Kidney (tissue), 13 donors: ENCODE measurements at regions not wholly inside any gene's neighbourhood (a gene's known extent, or its start where the extent isn't known, plus 50 kb on each side); places are given as distances from the start of the nearest gene placed in this dataset.

Experiments
- DNase-seq, 5 donors: peaks; one replicate each; pipeline ENCODE4 v3.0.0-alpha.2; 2013 to 2020
- FAIRE-seq: peaks from 2 replicates; lab custom pipeline; 2012; peaks lifted over from hg19 to GRCh38; lab: Jason Lieb, UNC
- H3K27ac ChIP-seq, 2 donors: one replicate each; pipeline ENCODE4 v1.7.0; 2013; ENCODE audit warnings: low read depth in 2 of 2, low read length in 2 of 2, inconsistent platforms in 1 of 2
- H3K27me3 ChIP-seq: one replicate; pipeline ENCODE4 v1.7.1; 2013; ENCODE audit warnings: low read length, inconsistent platforms; ENCODE audit not compliant: control insufficient read depth, insufficient read depth
- H3K36me3 ChIP-seq, 3 donors: one replicate each; pipeline versions ENCODE4 v1.7.0 to v1.7.1; 2013; ENCODE audit warnings: low read length in 3 of 3, control low read depth in 1 of 3, inconsistent platforms in 1 of 3; ENCODE audit not compliant: insufficient read depth in 3 of 3, control insufficient read depth in 2 of 3
- H3K4me1 ChIP-seq, 3 donors: one replicate each; pipeline versions ENCODE4 v1.7.0 to v1.7.1; 2013; ENCODE audit warnings: low read length in 3 of 3, inconsistent platforms in 1 of 3, low read depth in 1 of 3; ENCODE audit not compliant: control insufficient read depth in 2 of 3, insufficient read depth in 2 of 3
- H3K4me3 ChIP-seq, 3 donors: one replicate each; pipeline versions ENCODE4 v1.7.0 to v1.8.1; 2013; ENCODE audit warnings: low read length in 3 of 3, control low read depth in 1 of 3, inconsistent platforms in 1 of 3
- H3K9ac ChIP-seq, 3 donors: one replicate each; pipeline versions ENCODE4 v1.7.0 to v1.7.1; 2013; ENCODE audit warnings: low read length in 3 of 3, control low read depth in 1 of 3, inconsistent platforms in 1 of 3
- H3K9me3 ChIP-seq, 3 donors: one replicate each; pipeline versions ENCODE4 v1.7.0 to v1.7.1; 2013; ENCODE audit warnings: low read length in 3 of 3, control low read depth in 1 of 3, inconsistent platforms in 1 of 3; ENCODE audit not compliant: control insufficient read depth in 2 of 3, insufficient read depth in 1 of 3
- intact Hi-C: fragments of 100-400 bp; cut with DNase I; formaldehyde crosslinking; loops from one replicate; pipeline ENCODE4 v1.11.1; 2022
- TF ChIP-seq, protein P1 (sequence below): IDR thresholded peaks from 3 replicates; pipeline ENCODE4 v1.5.1; 2012; ENCODE audit warnings: mild to moderate bottlenecking, moderate library complexity, borderline replicate concordance; ENCODE audit not compliant: insufficient read depth; ENCODE audit errors: extremely low read depth
- donor health status: control.
- donor health status: control.
- donor health status: control.
- donor health status: control.
- donor health status: control.
- donor health status: DM: yes; HTN: yes; CAD: no.
- donor health status: Normal renal cell carcinoma (clear cell type).

DNA sequence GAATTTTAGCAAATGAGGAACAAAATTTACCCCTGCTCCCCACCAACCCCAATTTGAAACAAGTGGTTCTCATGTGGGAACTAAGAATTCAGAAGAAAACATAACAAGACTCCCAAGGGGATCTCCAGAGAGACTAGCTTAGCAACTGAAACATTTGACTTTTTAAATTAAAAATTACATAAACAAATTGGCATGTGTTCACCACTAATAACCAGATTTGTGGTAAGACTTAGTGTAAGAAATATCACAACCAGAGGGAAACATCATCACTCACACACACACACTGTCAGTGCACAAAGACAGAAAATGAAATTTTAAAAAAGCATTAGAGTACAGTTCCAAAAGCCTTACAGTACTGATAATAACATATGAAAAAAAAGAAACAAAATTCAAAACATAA, 348.8 kb downstream of the CGGBP1 start:
- Histone ChIP-seq H3K9ac (no peak overlapping the region), H3K27ac (no peak overlapping the region), H3K4me1 (no peaks in the 10 kb centered on the region), H3K27me3 (no peaks in the 10 kb centered on the region), H3K9me3 (peaks cover 0 to 2% (median 0%) of the 10 kb centered on the region in 3 donors), H3K36me3 (no peaks in the 10 kb centered on the region), H3K4me3 (no peak overlapping the region)
- intact Hi-C loops: no loop called here
- FAIRE-seq: no peak
- TF ChIP-seq, protein P1, sequence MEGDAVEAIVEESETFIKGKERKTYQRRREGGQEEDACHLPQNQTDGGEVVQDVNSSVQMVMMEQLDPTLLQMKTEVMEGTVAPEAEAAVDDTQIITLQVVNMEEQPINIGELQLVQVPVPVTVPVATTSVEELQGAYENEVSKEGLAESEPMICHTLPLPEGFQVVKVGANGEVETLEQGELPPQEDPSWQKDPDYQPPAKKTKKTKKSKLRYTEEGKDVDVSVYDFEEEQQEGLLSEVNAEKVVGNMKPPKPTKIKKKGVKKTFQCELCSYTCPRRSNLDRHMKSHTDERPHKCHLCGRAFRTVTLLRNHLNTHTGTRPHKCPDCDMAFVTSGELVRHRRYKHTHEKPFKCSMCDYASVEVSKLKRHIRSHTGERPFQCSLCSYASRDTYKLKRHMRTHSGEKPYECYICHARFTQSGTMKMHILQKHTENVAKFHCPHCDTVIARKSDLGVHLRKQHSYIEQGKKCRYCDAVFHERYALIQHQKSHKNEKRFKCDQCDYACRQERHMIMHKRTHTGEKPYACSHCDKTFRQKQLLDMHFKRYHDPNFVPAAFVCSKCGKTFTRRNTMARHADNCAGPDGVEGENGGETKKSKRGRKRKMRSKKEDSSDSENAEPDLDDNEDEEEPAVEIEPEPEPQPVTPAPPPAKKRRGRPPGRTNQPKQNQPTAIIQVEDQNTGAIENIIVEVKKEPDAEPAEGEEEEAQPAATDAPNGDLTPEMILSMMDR: no peak
- DNase-seq: no peak

DNA sequence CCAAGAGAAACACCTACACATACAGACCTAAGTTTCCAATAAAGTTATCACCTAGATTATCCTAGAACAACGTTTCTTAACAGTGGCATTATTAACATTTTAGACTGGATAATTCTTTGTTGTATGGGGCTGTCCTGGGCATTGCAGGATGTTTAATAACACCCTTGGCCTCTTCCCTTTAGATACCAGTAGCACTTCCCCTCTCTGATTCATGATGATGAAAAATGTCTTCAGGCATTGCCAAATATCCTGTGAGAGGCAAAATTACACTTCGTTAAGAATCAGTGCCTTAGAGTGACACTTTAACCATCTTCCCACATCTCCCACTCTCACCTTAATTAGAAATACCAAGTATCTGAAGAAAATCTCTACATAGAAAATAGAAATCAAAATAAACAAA, 352.6 kb downstream of the CGGBP1 start:
- Histone ChIP-seq H3K36me3 (no peaks in the 10 kb centered on the region), H3K4me1 (no peaks in the 10 kb centered on the region), H3K27ac (no peak overlapping the region), H3K4me3 (no peak overlapping the region), H3K9ac (no peak overlapping the region), H3K9me3 (peaks cover 0 to 2% (median 0%) of the 10 kb centered on the region in 3 donors), H3K27me3 (no peaks in the 10 kb centered on the region)
- FAIRE-seq (no peak), DNase-seq (no peak)
- intact Hi-C loops: no loop called here
- TF ChIP-seq, protein P1: no peak

DNA sequence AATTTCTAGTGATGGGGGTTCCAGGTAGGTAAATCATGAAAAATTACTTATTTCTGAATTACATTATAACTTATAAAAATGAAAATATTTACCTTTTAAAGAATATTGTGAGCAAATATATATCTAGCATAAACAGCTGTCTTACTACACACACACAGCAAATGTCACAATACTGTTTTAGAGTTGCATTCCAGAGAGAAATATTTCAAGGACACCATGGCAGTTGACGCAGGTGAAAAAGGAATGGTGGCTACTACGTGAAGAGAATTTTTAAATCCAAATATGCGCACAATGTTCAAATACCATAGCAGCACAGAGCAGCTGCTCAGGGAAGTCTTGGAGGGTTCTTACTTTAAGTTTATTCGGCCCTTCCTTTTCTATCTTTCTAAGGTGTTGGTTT, 356.2 kb downstream of the CGGBP1 start:
- no peaks in the 10 kb centered on the region for H3K36me3 ChIP-seq
- H3K9me3 ChIP-seq: peaks cover 0 to 2% (median 0%) of the 10 kb centered on the region in 3 donors
- H3K27me3 ChIP-seq: no peaks in the 10 kb centered on the region
- H3K9ac ChIP-seq: no peak overlapping the region
- H3K4me1 ChIP-seq: no peaks in the 10 kb centered on the region
- FAIRE-seq (no peak), DNase-seq (no peak)
- TF ChIP-seq, protein P1: no peak
- H3K4me3 ChIP-seq: no peak overlapping the region
- H3K27ac ChIP-seq: no peak overlapping the region
- intact Hi-C loops: no loop called here
